ENCODE measurements at regions not wholly inside any gene's neighbourhood (a gene's known extent, or its start where the extent isn't known, plus 50 kb on each side); places are given as distances from the start of the nearest gene placed in this dataset.

DNA sequence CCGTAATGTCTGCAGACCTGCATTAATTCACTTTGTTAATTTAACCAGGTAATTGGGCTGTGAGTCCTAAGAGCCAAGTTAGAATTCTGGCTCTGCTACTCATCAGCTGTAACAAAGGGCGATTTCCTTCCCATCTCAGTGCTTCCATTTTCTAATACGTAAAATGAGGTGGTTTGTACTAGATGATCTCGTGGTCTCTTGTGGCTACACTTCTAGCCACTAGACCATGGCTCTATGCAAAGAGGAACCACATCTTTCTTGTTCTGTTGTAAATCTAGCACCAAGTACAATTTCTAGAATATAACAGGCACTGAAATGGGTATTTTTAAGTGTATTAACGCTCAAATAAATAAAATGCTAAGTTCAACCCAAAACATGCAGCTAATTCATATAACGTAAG, 174.4 kb upstream of the THBS1 start:
- no peak overlapping the region for H3K4me3 ChIP-seq (ENCODE audit: low read depth, low read length)
- TF ChIP-seq, protein P1, sequence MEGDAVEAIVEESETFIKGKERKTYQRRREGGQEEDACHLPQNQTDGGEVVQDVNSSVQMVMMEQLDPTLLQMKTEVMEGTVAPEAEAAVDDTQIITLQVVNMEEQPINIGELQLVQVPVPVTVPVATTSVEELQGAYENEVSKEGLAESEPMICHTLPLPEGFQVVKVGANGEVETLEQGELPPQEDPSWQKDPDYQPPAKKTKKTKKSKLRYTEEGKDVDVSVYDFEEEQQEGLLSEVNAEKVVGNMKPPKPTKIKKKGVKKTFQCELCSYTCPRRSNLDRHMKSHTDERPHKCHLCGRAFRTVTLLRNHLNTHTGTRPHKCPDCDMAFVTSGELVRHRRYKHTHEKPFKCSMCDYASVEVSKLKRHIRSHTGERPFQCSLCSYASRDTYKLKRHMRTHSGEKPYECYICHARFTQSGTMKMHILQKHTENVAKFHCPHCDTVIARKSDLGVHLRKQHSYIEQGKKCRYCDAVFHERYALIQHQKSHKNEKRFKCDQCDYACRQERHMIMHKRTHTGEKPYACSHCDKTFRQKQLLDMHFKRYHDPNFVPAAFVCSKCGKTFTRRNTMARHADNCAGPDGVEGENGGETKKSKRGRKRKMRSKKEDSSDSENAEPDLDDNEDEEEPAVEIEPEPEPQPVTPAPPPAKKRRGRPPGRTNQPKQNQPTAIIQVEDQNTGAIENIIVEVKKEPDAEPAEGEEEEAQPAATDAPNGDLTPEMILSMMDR (IDR thresholded peaks at IDR 0.05; ENCODE audit: borderline replicate concordance, insufficient read depth, low read depth, low read length): no peak

DNA sequence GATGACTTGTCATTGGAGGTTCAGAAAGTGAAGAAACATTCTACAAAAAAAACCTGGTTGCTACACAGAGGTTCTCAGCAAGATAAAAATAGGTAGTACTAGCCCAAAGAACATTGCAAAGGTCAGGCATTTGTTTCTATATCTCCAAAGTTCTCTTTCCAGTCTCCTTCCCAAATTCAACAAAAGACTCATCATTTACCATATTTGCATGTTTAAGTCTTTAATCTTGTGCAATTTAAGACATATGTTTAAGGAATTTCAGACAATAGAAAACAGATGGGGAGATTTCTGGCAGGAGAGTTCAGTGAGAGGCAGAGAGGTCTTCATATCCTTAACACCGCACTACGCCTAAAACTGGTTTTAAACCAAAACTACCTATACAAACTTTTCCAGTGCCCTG, 173.8 kb upstream of the THBS1 start:
- H3K4me3 ChIP-seq (ENCODE audit: low read depth, low read length): no peak overlapping the region

DNA sequence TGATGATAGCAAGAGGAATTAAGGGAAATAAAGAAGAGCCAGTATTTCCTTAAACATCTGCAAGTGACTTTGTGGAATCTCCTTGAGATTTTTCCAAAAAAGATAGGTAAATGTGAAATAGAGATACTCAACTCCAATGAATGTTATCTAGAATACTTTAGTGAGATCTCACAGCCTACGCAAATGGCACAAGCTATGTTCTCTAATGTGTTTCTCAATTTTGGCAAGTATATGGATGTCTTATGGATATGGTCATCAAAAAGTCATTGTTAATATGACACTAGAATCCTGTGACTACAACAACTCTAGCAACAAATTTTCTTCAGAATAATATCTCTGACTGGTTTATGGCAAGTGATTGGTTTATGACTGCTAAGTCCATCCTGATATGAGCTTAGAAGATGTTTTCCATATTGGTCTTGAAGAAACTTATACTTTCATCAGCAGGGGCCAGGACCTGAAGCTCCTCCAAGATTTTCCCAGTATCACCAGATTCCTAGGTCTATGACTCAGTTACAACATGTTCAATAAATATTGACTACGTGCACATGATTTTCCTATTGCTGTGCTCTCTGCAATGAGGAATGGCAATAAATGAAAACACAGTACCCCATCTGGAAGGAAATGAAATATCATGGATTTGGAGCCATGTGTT, 170.9 kb upstream of the THBS1 start:
- no peak overlapping the region for H3K4me3 ChIP-seq (ENCODE audit: low read depth, low read length)
- TF ChIP-seq, protein P1 (IDR thresholded peaks at IDR 0.05; ENCODE audit: borderline replicate concordance, insufficient read depth, low read depth, low read length): no peak

More for the DNA sequence above, 173.8 kb upstream of the THBS1 start:
- TF ChIP-seq, protein P1 (IDR thresholded peaks at IDR 0.05; ENCODE audit: borderline replicate concordance, insufficient read depth, low read depth, low read length): no peak

DNA sequence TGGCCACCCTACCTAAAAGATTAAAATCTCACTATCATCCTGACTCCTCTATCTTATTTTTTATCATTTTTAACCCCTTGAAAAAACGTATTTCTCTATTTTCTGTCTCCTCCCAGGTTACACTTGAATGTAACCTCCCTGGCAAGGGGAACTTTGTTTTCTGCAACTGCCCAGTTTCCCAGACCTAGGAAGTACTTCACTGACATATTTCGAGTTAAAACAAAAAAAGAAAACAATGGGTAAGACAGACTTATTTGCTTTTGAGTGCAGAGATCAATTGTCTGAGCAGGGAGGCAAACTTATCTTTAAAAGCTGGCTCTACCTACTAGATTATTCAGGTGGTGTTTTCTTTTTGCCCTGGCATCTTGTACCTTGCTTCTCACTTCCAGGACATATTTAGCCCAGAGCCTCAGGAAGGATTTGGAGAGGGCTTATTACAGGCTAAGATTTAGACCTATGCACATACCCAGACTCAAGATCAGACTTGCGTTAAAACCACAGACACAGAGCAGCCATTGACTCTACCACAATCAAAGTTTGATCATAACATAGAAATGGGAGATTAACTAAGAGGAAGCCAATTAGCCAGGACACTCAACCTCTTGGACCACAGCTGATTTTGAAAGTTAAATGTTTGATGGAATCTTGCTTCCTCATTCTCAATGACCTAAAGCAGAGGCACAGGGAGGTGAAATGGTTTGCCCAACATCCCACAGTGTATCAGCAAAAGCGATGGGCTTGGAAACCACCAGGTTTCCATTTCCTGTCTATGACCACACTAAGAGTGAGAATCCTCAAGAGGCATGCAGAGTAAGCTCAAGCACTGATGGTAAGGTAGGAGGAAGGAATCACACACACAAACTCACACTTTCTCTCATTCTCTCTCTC, 169.5 kb upstream of the THBS1 start:
- TF ChIP-seq, protein P1 (IDR thresholded peaks at IDR 0.05; ENCODE audit: borderline replicate concordance, insufficient read depth, low read depth, low read length): no peak
- H3K4me3 ChIP-seq (ENCODE audit: low read depth, low read length): no peak overlapping the region

DNA sequence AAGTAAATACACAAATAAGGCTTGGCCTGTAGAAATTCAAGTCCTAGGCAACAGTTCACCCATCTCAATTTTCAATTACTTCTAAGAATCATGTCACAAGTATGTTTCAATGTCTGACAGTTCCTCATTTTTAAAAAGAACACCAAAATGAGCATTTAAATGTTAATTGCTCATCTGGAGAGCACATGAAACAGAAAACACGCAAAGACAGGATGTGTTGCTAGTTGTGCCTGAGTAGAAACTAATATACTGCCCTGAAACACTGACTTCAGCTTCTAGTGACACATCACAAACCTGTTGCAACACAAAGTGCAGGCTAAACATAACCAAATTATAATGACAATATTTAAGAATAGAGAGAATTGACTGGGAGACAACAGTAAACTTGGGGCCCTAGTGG, 167.3 kb upstream of the THBS1 start:
- no peak overlapping the region for H3K4me3 ChIP-seq (ENCODE audit: low read depth, low read length)
- TF ChIP-seq, protein P1 (IDR thresholded peaks at IDR 0.05; ENCODE audit: borderline replicate concordance, insufficient read depth, low read depth, low read length): no peak

DNA sequence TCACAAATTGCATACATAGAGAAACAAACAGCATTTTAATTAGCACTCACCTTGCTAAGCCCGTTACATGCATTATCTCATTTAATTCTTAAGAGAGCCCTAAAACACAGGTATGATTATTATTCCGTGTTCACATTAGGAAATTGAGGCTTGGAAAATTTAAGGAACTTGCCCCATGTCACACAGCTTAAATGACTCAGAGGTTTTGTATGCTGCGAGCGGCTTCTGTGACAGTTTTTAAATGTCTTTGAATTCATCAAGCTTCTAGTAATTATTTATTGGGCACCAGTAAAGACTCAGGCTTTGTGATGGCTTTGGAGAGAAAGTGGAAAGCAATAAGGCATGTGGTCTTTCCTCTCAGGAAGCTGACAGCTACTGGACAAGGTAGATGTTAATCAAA, 166.7 kb upstream of the THBS1 start:
- TF ChIP-seq, protein P1 (IDR thresholded peaks at IDR 0.05; ENCODE audit: borderline replicate concordance, insufficient read depth, low read depth, low read length): no peak

More for the DNA sequence above, 166.7 kb upstream of the THBS1 start:
- H3K4me3 ChIP-seq (ENCODE audit: low read depth, low read length): no peak overlapping the region

Data from GM12875 (cell line).